ENCODE measurements at regions not wholly inside any gene's neighbourhood (a gene's known extent, or its start where the extent isn't known, plus 50 kb on each side); places are given as distances from the start of the nearest gene placed in this dataset.

DNA sequence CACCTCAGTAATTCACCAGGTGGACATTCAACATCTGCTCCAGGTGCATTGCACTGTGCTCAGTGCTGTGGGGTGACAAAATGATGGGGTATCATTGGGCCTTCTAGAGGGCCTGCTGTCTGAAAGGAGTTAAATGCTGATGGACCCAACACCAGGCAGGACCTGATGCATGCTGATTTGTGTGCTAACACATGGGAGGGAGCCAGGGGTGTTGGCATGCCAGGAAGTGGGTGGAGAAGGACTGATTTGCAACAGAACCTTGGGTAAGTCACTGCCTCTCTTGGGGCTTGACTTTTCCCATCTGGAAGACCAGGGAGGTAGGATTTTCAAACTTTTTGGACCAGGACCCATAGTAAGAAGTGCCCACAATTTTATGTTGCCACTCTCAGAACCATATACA lies 57.9 kb upstream of the CXCR4 start:
- TF ChIP-seq TAF1 (IDR thresholded peaks at IDR 0.05; ENCODE audit: borderline replicate concordance, insufficient read depth, low read length) (no peak), POLR2AphosphoS5 (IDR thresholded peaks at IDR 0.05; ENCODE audit: low read depth, low read length) (no peak), SIN3A (IDR thresholded peaks at IDR 0.05; ENCODE audit: borderline replicate concordance, insufficient read depth, low read length) (no peak), FOXP2 (optimal IDR thresholded peaks at IDR 0.05; ENCODE audit: borderline replicate concordance, extremely low read depth, extremely low read length, insufficient read depth) (no peak)
- TF ChIP-seq, protein P1, sequence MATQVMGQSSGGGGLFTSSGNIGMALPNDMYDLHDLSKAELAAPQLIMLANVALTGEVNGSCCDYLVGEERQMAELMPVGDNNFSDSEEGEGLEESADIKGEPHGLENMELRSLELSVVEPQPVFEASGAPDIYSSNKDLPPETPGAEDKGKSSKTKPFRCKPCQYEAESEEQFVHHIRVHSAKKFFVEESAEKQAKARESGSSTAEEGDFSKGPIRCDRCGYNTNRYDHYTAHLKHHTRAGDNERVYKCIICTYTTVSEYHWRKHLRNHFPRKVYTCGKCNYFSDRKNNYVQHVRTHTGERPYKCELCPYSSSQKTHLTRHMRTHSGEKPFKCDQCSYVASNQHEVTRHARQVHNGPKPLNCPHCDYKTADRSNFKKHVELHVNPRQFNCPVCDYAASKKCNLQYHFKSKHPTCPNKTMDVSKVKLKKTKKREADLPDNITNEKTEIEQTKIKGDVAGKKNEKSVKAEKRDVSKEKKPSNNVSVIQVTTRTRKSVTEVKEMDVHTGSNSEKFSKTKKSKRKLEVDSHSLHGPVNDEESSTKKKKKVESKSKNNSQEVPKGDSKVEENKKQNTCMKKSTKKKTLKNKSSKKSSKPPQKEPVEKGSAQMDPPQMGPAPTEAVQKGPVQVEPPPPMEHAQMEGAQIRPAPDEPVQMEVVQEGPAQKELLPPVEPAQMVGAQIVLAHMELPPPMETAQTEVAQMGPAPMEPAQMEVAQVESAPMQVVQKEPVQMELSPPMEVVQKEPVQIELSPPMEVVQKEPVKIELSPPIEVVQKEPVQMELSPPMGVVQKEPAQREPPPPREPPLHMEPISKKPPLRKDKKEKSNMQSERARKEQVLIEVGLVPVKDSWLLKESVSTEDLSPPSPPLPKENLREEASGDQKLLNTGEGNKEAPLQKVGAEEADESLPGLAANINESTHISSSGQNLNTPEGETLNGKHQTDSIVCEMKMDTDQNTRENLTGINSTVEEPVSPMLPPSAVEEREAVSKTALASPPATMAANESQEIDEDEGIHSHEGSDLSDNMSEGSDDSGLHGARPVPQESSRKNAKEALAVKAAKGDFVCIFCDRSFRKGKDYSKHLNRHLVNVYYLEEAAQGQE (IDR thresholded peaks at IDR 0.05; ENCODE audit: insufficient read depth in 1 of 2, low read depth in 2 of 2, low read length in 2 of 2) = no peak

DNA sequence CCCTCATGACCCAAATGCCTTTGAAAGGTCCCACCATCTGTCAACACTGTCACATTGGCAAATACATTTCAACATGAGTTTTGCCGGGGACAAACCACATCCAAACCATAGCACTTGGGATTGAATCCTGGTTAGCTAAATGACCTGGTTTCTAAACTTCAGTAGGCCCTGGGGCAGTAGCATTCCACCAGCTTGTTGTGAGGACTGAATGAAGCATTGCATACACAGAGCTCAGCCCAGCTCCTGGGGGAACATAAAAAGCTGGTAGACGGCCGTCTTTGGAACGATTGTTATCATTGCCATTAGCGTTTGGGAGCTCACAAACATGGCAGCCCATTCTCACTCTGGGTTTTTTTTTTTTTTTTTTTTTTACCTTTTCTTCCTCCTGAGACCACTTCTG lies 57.5 kb upstream of the CXCR4 start:
- TF ChIP-seq FOXP2 (optimal IDR thresholded peaks at IDR 0.05; ENCODE audit: borderline replicate concordance, extremely low read depth, extremely low read length, insufficient read depth) (no peak), SIN3A (IDR thresholded peaks at IDR 0.05; ENCODE audit: borderline replicate concordance, insufficient read depth, low read length) (no peak), TAF1 (IDR thresholded peaks at IDR 0.05; ENCODE audit: borderline replicate concordance, insufficient read depth, low read length) (no peak), POLR2AphosphoS5 (IDR thresholded peaks at IDR 0.05; ENCODE audit: low read depth, low read length) (no peak)
- TF ChIP-seq, protein P1 (IDR thresholded peaks at IDR 0.05; ENCODE audit: insufficient read depth in 1 of 2, low read depth in 2 of 2, low read length in 2 of 2) = no peak

DNA sequence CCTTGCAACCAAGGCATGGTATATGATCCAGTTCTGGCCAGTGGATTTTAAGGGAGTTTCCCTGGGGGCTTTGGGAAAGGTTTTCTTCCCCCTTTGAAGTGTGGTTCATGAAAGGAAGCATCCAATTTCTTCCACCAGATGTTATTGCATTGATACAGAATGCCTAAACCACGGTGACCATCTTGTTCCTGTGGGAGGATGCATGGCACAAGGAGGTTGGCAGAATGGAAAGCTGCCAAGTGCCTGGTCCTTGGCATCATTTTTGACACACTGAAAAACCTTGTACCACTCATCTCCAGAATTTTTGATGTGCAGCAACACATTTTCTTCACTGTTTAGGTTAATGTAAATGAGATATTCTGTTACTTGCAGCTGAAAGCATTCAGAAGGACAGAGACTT lies 55.2 kb upstream of the CXCR4 start:
- TF ChIP-seq POLR2AphosphoS5 (IDR thresholded peaks at IDR 0.05; ENCODE audit: low read depth, low read length) = no peak
- no peak for TF ChIP-seq SIN3A (IDR thresholded peaks at IDR 0.05; ENCODE audit: borderline replicate concordance, insufficient read depth, low read length)

GRCh38 chr2:136171223-136171622 lies 53.3 kb upstream of the CXCR4 start:
- no peak for TF ChIP-seq SIN3A (IDR thresholded peaks at IDR 0.05; ENCODE audit: borderline replicate concordance, insufficient read depth, low read length)
- TF ChIP-seq, protein P1 (IDR thresholded peaks at IDR 0.05; ENCODE audit: insufficient read depth in 1 of 2, low read depth in 2 of 2, low read length in 2 of 2) = no peak
- no peak for TF ChIP-seq FOXP2 (optimal IDR thresholded peaks at IDR 0.05; ENCODE audit: borderline replicate concordance, extremely low read depth, extremely low read length, insufficient read depth)
- TF ChIP-seq TAF1 (IDR thresholded peaks at IDR 0.05; ENCODE audit: borderline replicate concordance, insufficient read depth, low read length) = no peak
- no peak for TF ChIP-seq POLR2AphosphoS5 (IDR thresholded peaks at IDR 0.05; ENCODE audit: low read depth, low read length)

GRCh38 chr2:136168720-136169119 lies 50.8 kb upstream of the CXCR4 start:
- no peak for TF ChIP-seq FOXP2 (optimal IDR thresholded peaks at IDR 0.05; ENCODE audit: borderline replicate concordance, extremely low read depth, extremely low read length, insufficient read depth)
- TF ChIP-seq, protein P1 (IDR thresholded peaks at IDR 0.05; ENCODE audit: insufficient read depth in 1 of 2, low read depth in 2 of 2, low read length in 2 of 2) = no peak
- TF ChIP-seq TAF1 (IDR thresholded peaks at IDR 0.05; ENCODE audit: borderline replicate concordance, insufficient read depth, low read length) = no peak
- no peak for TF ChIP-seq SIN3A (IDR thresholded peaks at IDR 0.05; ENCODE audit: borderline replicate concordance, insufficient read depth, low read length)
- no peak for TF ChIP-seq POLR2AphosphoS5 (IDR thresholded peaks at IDR 0.05; ENCODE audit: low read depth, low read length)
